Subcutaneous abdominal adipose tissue (tissue), 5 donors: ENCODE measurements at regions not wholly inside any gene's neighbourhood (a gene's known extent, or its start where the extent isn't known, plus 50 kb on each side); places are given as distances from the start of the nearest gene placed in this dataset.

Source experiments
- H3K27ac ChIP-seq: one replicate; pipeline ENCODE4 v1.7.0; 2013; ENCODE audit warnings: low read depth, mild to moderate bottlenecking, inconsistent platforms, low read length, moderate library complexity
- H3K27me3 ChIP-seq, 5 donors: one replicate each; pipeline ENCODE4 v1.7.0; 2013; ENCODE audit warnings: low read length in 5 of 5, inconsistent platforms in 1 of 5; ENCODE audit not compliant: control insufficient read depth in 5 of 5, insufficient read depth in 4 of 5
- H3K36me3 ChIP-seq, 5 donors: one replicate each; pipeline ENCODE4 v1.7.0; 2013; ENCODE audit warnings: low read length in 5 of 5; ENCODE audit not compliant: control insufficient read depth in 5 of 5, insufficient read depth in 5 of 5
- H3K4me1 ChIP-seq, 5 donors: one replicate each; pipeline ENCODE4 v1.7.0; 2013; ENCODE audit warnings: low read length in 5 of 5, mild to moderate bottlenecking in 3 of 5, moderate library complexity in 1 of 5; ENCODE audit not compliant: control insufficient read depth in 5 of 5, insufficient read depth in 5 of 5
- H3K4me3 ChIP-seq, 5 donors: one replicate each; pipeline ENCODE4 v1.7.0; 2013; ENCODE audit warnings: low read length in 5 of 5, low read depth in 1 of 5
- H3K9ac ChIP-seq, 5 donors: one replicate each; pipeline ENCODE4 v1.7.0; 2013; ENCODE audit warnings: low read length in 5 of 5, mild to moderate bottlenecking in 4 of 5, moderate library complexity in 3 of 5
- H3K9me3 ChIP-seq, 5 donors: one replicate each; pipeline ENCODE4 v1.7.0; 2013; ENCODE audit warnings: low read length in 5 of 5; ENCODE audit not compliant: control insufficient read depth in 5 of 5
- donor health status: healthy.
- donor health status: healthy.
- donor health status: healthy.
- donor health status: healthy.
- donor health status: healthy.

- Histone ChIP-seq H3K27me3 (peaks cover 47 to 67% (median 59%) of the 10 kb centered on the region in 5 donors), H3K9ac (no peak overlapping the region), H3K27ac (no peak overlapping the region), H3K9me3 (no peaks in the 10 kb centered on the region), H3K36me3 (no peaks in the 10 kb centered on the region), H3K4me1 (peaks cover 0 to 26% (median 14%) of the 10 kb centered on the region in 5 donors), H3K4me3 (no peak overlapping the region)
Measured at GRCh38 chr10:100653238-100653956, 92.0 kb upstream of the PAX2 start.

- Histone ChIP-seq H3K9ac (no peak overlapping the region), H3K9me3 (no peaks in the 10 kb centered on the region), H3K27me3 (peaks cover 53 to 72% (median 61%) of the 10 kb centered on the region in 5 donors), H3K36me3 (no peaks in the 10 kb centered on the region), H3K4me1 (peaks cover 0 to 26% (median 14%) of the 10 kb centered on the region in 5 donors), H3K27ac (no peak overlapping the region), H3K4me3 (peak overlapping the region in 1 of 5 donors; percentile 16)
Measured at GRCh38 chr10:100653957-100654781, 91.2 kb upstream of the PAX2 start.

GRCh38 chr10:100654782-100655325 lies 90.5 kb upstream of the PAX2 start:
- Histone ChIP-seq H3K9ac (no peak overlapping the region), H3K4me3 (peak overlapping the region in 2 of 5 donors; percentile 22 to 39)

GRCh38 chr10:100655326-100655759 lies 90.0 kb upstream of the PAX2 start:
- Histone ChIP-seq H3K9ac (no peak overlapping the region), H3K9me3 (no peaks in the 10 kb centered on the region), H3K27ac (no peak overlapping the region), H3K36me3 (no peaks in the 10 kb centered on the region), H3K27me3 (peaks cover 60 to 82% (median 69%) of the 10 kb centered on the region in 5 donors), H3K4me1 (peaks cover 0 to 31% (median 14%) of the 10 kb centered on the region in 5 donors), H3K4me3 (no peak overlapping the region)

More at GRCh38 chr10:100654782-100655325, 90.5 kb upstream of the PAX2 start:
- no peaks in the 10 kb centered on the region for H3K36me3 ChIP-seq
- H3K27me3 ChIP-seq: peaks cover 59 to 79% (median 68%) of the 10 kb centered on the region in 5 donors
- H3K9me3 ChIP-seq: no peaks in the 10 kb centered on the region
- no peak overlapping the region for H3K27ac ChIP-seq
- peaks cover 0 to 31% (median 14%) of the 10 kb centered on the region in 5 donors for H3K4me1 ChIP-seq

- H3K36me3 ChIP-seq: no peaks in the 10 kb centered on the region
- H3K27me3 ChIP-seq: peaks cover 61 to 82% (median 70%) of the 10 kb centered on the region in 5 donors
- no peaks in the 10 kb centered on the region for H3K9me3 ChIP-seq
- peaks cover 0 to 31% (median 14%) of the 10 kb centered on the region in 5 donors for H3K4me1 ChIP-seq
- no peak overlapping the region for H3K4me3 ChIP-seq
- H3K9ac ChIP-seq: no peak overlapping the region
- no peak overlapping the region for H3K27ac ChIP-seq
Measured at GRCh38 chr10:100655760-100656421, 89.5 kb upstream of the PAX2 start.

GRCh38 chr10:100656454-100656853 lies 88.9 kb upstream of the PAX2 start:
- Histone ChIP-seq H3K9ac (no peak overlapping the region), H3K27me3 (peaks cover 64 to 86% (median 73%) of the 10 kb centered on the region in 5 donors), H3K4me1 (peaks cover 0 to 31% (median 14%) of the 10 kb centered on the region in 5 donors), H3K27ac (no peak overlapping the region), H3K36me3 (no peaks in the 10 kb centered on the region), H3K9me3 (no peaks in the 10 kb centered on the region), H3K4me3 (no peak overlapping the region)

GRCh38 chr10:100658269-100658668 lies 87.1 kb upstream of the PAX2 start:
- H3K27me3 ChIP-seq: peaks cover 58 to 86% (median 72%) of the 10 kb centered on the region in 5 donors
- H3K4me3 ChIP-seq: no peak overlapping the region
- no peaks in the 10 kb centered on the region for H3K36me3 ChIP-seq
- H3K9ac ChIP-seq: no peak overlapping the region
- H3K9me3 ChIP-seq: no peaks in the 10 kb centered on the region
- no peak overlapping the region for H3K27ac ChIP-seq
- H3K4me1 ChIP-seq: peaks cover 0 to 31% (median 14%) of the 10 kb centered on the region in 5 donors

DNA sequence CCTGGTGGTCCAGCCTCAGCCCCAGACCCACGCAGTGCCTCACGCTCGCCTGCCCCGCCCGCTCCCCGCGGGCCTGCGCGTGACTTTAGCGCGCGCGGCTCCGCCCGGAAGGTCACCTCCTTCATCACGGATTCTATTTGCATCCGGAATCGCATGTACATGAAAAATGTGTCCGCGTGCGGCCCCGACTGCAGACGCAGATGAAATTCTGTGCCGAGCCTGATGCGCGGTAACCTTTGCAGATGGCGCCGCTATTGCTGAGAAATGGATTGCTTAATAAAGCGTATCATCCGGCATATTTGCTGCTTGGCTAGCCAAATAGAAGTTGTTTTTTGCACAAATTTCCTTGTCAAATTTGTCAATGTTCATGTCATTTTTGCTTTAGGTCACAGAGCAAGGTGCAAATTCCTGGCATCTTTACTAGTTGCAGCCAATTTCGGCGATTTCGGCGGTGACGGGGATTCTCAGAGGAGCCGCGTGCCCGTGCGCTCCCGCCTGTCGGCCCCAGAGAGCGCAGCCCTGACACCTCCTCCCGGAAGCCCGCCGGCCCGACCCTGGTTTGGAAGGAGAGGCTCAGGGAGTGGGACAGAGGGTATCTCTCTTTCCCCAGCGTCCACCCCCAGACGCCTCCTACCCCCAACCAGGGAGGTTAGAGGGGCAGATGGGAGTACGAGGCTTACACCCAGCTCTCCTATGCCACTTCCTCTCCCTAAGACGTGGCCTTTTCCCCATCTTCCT lies 85.9 kb upstream of the PAX2 start:
- no peaks in the 10 kb centered on the region for H3K36me3 ChIP-seq
- H3K9ac ChIP-seq: no peak overlapping the region
- H3K4me3 ChIP-seq: no peak overlapping the region
- H3K9me3 ChIP-seq: no peaks in the 10 kb centered on the region
- H3K27me3 ChIP-seq: peaks cover 53 to 79% (median 70%) of the 10 kb centered on the region in 5 donors
- peaks cover 0 to 20% (median 12%) of the 10 kb centered on the region in 5 donors for H3K4me1 ChIP-seq
- no peak overlapping the region for H3K27ac ChIP-seq

DNA sequence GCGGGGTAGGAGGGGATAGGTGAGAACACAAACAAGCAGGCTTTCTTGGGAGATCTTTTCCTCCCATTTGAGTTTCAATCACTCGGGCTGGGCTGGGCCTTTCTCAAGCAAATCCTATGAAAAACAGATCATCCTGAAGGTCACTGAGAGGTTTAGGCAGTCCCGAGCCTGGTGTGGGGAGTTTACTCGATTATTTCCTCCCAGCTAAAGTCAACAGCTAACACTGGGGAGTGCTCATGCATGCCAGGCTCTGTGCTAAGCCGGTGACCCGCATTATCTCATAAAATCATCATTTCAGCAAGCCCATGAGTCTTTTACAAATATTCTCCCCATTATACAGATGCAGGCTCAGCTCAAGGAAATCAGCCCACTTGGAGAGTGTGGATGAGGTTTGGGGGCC lies 85.0 kb upstream of the PAX2 start:
- Histone ChIP-seq H3K36me3 (no peaks in the 10 kb centered on the region), H3K4me1 (peaks cover 0 to 13% (median 6%) of the 10 kb centered on the region in 5 donors), H3K9ac (no peak overlapping the region), H3K4me3 (no peak overlapping the region), H3K27ac (no peak overlapping the region), H3K9me3 (no peaks in the 10 kb centered on the region), H3K27me3 (peaks cover 47 to 72% (median 68%) of the 10 kb centered on the region in 5 donors)
